HCT116 (cell line): ENCODE measurements at regions not wholly inside any gene's neighbourhood (a gene's known extent, or its start where the extent isn't known, plus 50 kb on each side); places are given as distances from the start of the nearest gene placed in this dataset.

Experiments used
- ATAC-seq: fragments of 200-7000 bp; cut with Tn5 transposase; 2 replicates; pipeline ENCODE4 v1.9.1; 2020; ENCODE audit warnings: mild to moderate bottlenecking, moderate library complexity
- BruUV-seq: library from RNA; stranded (reverse); fragments of 400-500 nt; replicated peaks from 2 replicates; lab custom pipeline; 2021; lab: Mats Ljungman, UMichigan
- CTCF ChIA-PET: fragments of 300-600 bp; sonication (Branson Sonifier 250); formaldehyde crosslinking; loops from one replicate; lab custom pipeline; 2021; ENCODE audit warnings: antibody characterized with exemption; lab: Charles Lee
- POLR2A ChIA-PET: fragments of 300-600, 350-600 bp; sonication (Branson Sonifier 250); formaldehyde crosslinking; loops from one replicate; lab custom pipeline; 2021; ENCODE audit warnings: antibody characterized with exemption; lab: Charles Lee
- RAD21 ChIA-PET, 2 experiments: fragments of 300-600 bp; sonication (Branson Sonifier 250); formaldehyde crosslinking; loops; one replicate each; lab custom pipeline; 2023; ENCODE audit warnings: low total read pairs in 2 of 2; ENCODE audit not compliant: uncharacterized antibody in 2 of 2, unreplicated experiment in 2 of 2, low non-redundant PET in 1 of 2; lab: Charles Lee
- DNase-seq: peaks from one replicate; pipeline ENCODE4 v3.0.0-alpha.2; 2010; ENCODE audit warnings: low read depth, low spot score
- H2AFZ ChIP-seq: fragments of 200-600 bp; shearing (Covaris generic), sonication (generic); 2 replicates; pipeline ENCODE4 v1.6.1; 2017; ENCODE audit warnings: low read depth, mixed run types, mixed read lengths, antibody characterized with exemption, low read length; ENCODE audit not compliant: poor library complexity, severe bottlenecking
- H3K27ac ChIP-seq: 2 replicates; pipeline ENCODE4 v1.5.1; 2012; ENCODE audit warnings: low read depth, low read length
- H3K27me3 ChIP-seq: fragments of 200-600 bp; sonication (generic); 2 replicates; pipeline ENCODE4 v1.6.1; 2016; ENCODE audit warnings: mixed run types, low read length, mixed read lengths; ENCODE audit not compliant: insufficient read depth
- H3K36me3 ChIP-seq, 2 experiments: fragments of 200-500 bp in 1 of 2; fragments of 200-600 bp in 1 of 2; sonication (Bioruptor generic) in 1 of 2; sonication (generic) in 1 of 2; 2 replicates each; pipeline versions ENCODE4 v1.5.1 to v1.6.1; 2014 to 2016; ENCODE audit warnings: low read length in 2 of 2, inconsistent platforms in 1 of 2, mixed read lengths in 1 of 2, mixed run types in 1 of 2; ENCODE audit not compliant: insufficient read depth in 2 of 2, control insufficient read depth in 1 of 2
- H3K4me1 ChIP-seq, 2 experiments: fragments of 200-600 bp in 1 of 2; sonication (generic) in 1 of 2; 2 replicates each; pipeline versions ENCODE4 v1.5.1 to v1.6.1; 2012 to 2017; ENCODE audit warnings: low read length in 2 of 2, inconsistent platforms in 1 of 2, mild to moderate bottlenecking in 1 of 2, mixed read lengths in 1 of 2, mixed run types in 1 of 2, moderate library complexity in 1 of 2; ENCODE audit not compliant: insufficient read depth in 2 of 2, control insufficient read depth in 1 of 2
- H3K4me2 ChIP-seq: fragments of 200-600 bp; sonication (generic); 2 replicates; pipeline ENCODE4 v1.6.1; 2017; ENCODE audit warnings: mixed run types, low read length, mixed read lengths
- H3K4me3 ChIP-seq, 2 experiments: fragments of 200-600 bp in 1 of 2; sonication (generic) in 1 of 2; replicated peaks in 1 of 2; 2 replicates each; pipeline ENCODE4 v1.5.1; 2011 to 2016; ENCODE audit warnings: low read length in 2 of 2, control low read depth in 1 of 2, low read depth in 1 of 2, mild to moderate bottlenecking in 1 of 2, mixed read lengths in 1 of 2, mixed run types in 1 of 2
- H3K79me2 ChIP-seq: fragments of 200-600 bp; sonication (generic); 2 replicates; pipeline ENCODE4 v1.6.1; 2017; ENCODE audit warnings: mild to moderate bottlenecking, mixed run types, low read length, moderate library complexity, mixed read lengths; ENCODE audit not compliant: insufficient read depth
- H3K9ac ChIP-seq: fragments of 200-600 bp; sonication (generic); 2 replicates; pipeline ENCODE4 v1.6.1; 2016; ENCODE audit warnings: low read length, mixed read lengths
- H3K9me2 ChIP-seq: fragments of 200-600 bp; sonication (generic), shearing (Covaris generic); 2 replicates; pipeline ENCODE4 v1.6.1; 2017; ENCODE audit warnings: mixed run types, mild to moderate bottlenecking, moderate library complexity; ENCODE audit not compliant: insufficient read depth
- H3K9me3 ChIP-seq, 2 experiments: fragments of 200-500 bp in 1 of 2; fragments of 200-600 bp in 1 of 2; sonication (Bioruptor generic) in 1 of 2; sonication (generic) in 1 of 2; 2 replicates each; pipeline ENCODE4 v1.6.1; 2014 to 2017; ENCODE audit warnings: low read length in 2 of 2, mixed read lengths in 2 of 2, inconsistent platforms in 1 of 2, low read depth in 1 of 2, mild to moderate bottlenecking in 1 of 2, mixed run types in 1 of 2, moderate library complexity in 1 of 2; ENCODE audit not compliant: control insufficient read depth in 1 of 2, insufficient read depth in 1 of 2
- H4K20me1 ChIP-seq: fragments of 200-600 bp; sonication (generic), shearing (Covaris generic); 2 replicates; pipeline ENCODE4 v1.6.1; 2017; ENCODE audit warnings: mixed run types, mild to moderate bottlenecking, moderate library complexity; ENCODE audit not compliant: insufficient read depth
- CBX3 ChIP-seq: IDR thresholded peaks from 2 replicates; pipeline ENCODE4 v1.6.1; 2012; ENCODE audit warnings: low read depth
- CEBPB ChIP-seq: IDR thresholded peaks from 2 replicates; pipeline ENCODE4 v1.6.1; 2012; ENCODE audit warnings: low read depth
- EGR1 ChIP-seq: IDR thresholded peaks from 2 replicates; pipeline ENCODE4 v1.6.1; 2012; ENCODE audit warnings: low read depth
- ELF1 ChIP-seq: IDR thresholded peaks from 2 replicates; pipeline ENCODE4 v1.6.1; 2012; ENCODE audit warnings: low read depth, borderline replicate concordance
- EZH2 ChIP-seq: fragments of 200-600 bp; sonication (generic); IDR thresholded peaks from 2 replicates; pipeline ENCODE4 v1.6.1; 2017; ENCODE audit warnings: antibody characterized with exemption, mixed run types
- EZH2phosphoT487 ChIP-seq: fragments of 200-600 bp; IDR thresholded peaks from 2 replicates; pipeline ENCODE4 v1.6.1; 2018; ENCODE audit warnings: antibody characterized with exemption, borderline replicate concordance
- FOSL1 ChIP-seq: IDR thresholded peaks from 2 replicates; pipeline ENCODE4 v1.6.1; 2012; ENCODE audit warnings: low read depth
- MAX ChIP-seq: IDR thresholded peaks from 2 replicates; pipeline ENCODE4 v1.6.1; 2012
- POLR2A ChIP-seq: IDR thresholded peaks from 2 replicates; pipeline ENCODE4 v1.7.0; 2011; ENCODE audit warnings: borderline replicate concordance; ENCODE audit not compliant: insufficient read depth, insufficient read length; ENCODE audit errors: extremely low read depth
- POLR2AphosphoS5 ChIP-seq: IDR thresholded peaks from 2 replicates; pipeline ENCODE4 v1.6.1; 2011; ENCODE audit warnings: mild to moderate bottlenecking, low read depth, low read length, moderate library complexity
- RAD21 ChIP-seq: IDR thresholded peaks from 2 replicates; pipeline ENCODE4 v1.6.1; 2012; ENCODE audit warnings: low read depth, mild to moderate bottlenecking
- REST ChIP-seq: IDR thresholded peaks from 2 replicates; pipeline ENCODE4 v1.6.1; 2012; ENCODE audit warnings: low read depth
- SIN3A ChIP-seq: IDR thresholded peaks from 2 replicates; pipeline ENCODE4 v1.6.1; 2012; ENCODE audit warnings: low read depth
- TCF7L2 ChIP-seq: IDR thresholded peaks from 2 replicates; pipeline ENCODE4 v1.7.0; 2011; ENCODE audit warnings: borderline replicate concordance, inconsistent platforms; ENCODE audit not compliant: insufficient read depth, insufficient read length; ENCODE audit errors: extremely low read depth
- intact Hi-C: fragments of 100-400 bp; cut with micrococcal nuclease; formaldehyde crosslinking; loops from 2 replicates; pipeline ENCODE4 v1.10.0; 2022
- TF ChIP-seq, protein P1 (sequence below): IDR thresholded peaks from 2 replicates; pipeline ENCODE4 v1.6.1; 2012

DNA sequence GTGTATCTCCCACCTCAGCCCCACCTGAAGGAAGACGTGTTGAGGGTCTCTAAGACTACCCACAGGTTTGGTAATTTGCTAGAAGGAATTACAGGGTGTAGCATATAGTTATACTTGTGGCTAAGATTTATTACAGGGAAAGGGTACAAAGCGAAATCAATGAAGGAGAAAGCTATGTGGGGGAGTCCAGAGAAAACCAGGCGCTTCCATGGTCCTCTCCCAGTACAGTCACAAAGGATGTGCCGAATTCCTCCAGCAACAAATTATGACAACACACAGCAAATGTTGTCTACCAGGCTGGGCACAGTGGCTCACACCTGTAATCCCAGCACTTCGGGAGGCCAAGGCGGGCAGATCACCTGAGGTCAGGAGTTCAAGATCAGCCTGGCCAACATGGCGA, 64.1 kb upstream of the TGM3 start:
- H3K27ac ChIP-seq = no peak overlapping the region
- no peak overlapping the region for H3K4me2 ChIP-seq
- BruUV-seq = no TSS peak
- H3K9ac ChIP-seq = no peak overlapping the region
- DNase-seq = no peak
- ATAC-seq = no peak
- H3K4me1 ChIP-seq = peaks cover 0 to 5% of the 10 kb centered on the region in 2 experiments; a peak in 1 of 4 replicates
- intact Hi-C loops = no loop called here
- H3K79me2 ChIP-seq = no peaks in the 10 kb centered on the region
- no peaks in the 10 kb centered on the region for H3K36me3 ChIP-seq
- TF ChIP-seq, protein P1, sequence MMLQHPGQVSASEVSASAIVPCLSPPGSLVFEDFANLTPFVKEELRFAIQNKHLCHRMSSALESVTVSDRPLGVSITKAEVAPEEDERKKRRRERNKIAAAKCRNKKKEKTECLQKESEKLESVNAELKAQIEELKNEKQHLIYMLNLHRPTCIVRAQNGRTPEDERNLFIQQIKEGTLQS = no peak
- TF ChIP-seq CBX3 = no peak
- no peak for TF ChIP-seq EZH2
- TF ChIP-seq RAD21 = no peak
- TF ChIP-seq FOSL1 = no peak
- no peak for TF ChIP-seq EGR1
- TF ChIP-seq POLR2AphosphoS5 = no peak
- no peak for TF ChIP-seq POLR2A
- TF ChIP-seq MAX = no peak
- no peak for TF ChIP-seq REST
- no peak for TF ChIP-seq ELF1
- no peak for TF ChIP-seq EZH2phosphoT487
- TF ChIP-seq SIN3A = no peak
- TF ChIP-seq TCF7L2 = no peak
- no peak for TF ChIP-seq CEBPB
- no peaks in the 10 kb centered on the region for H4K20me1 ChIP-seq
- no peak overlapping the region for H3K4me3 ChIP-seq
- no peaks in the 10 kb centered on the region for H3K9me2 ChIP-seq
- H2AFZ ChIP-seq = no peak overlapping the region
- no peaks in the 10 kb centered on the region for H3K9me3 ChIP-seq
- ChIA-PET RAD21 (no interaction called here), CTCF (no interaction called here), POLR2A (no interaction called here)
- H3K27me3 ChIP-seq = no peaks in the 10 kb centered on the region
